ENCODE measurements at regions not wholly inside any gene's neighbourhood (a gene's known extent, or its start where the extent isn't known, plus 50 kb on each side); places are given as distances from the start of the nearest gene placed in this dataset.

GRCh38 chr2:160882906-160883305 is 277.3 kb upstream of the TANK start:
- H3K9me3 Mint-ChIP-seq: peaks cover 7% of the 10 kb centered on the region; the same call in 1 of the 2 replicates
- ChIA-PET POLR2A (no interaction called here), CTCF (no interaction called here)
- no peak overlapping the region for H3K27ac Mint-ChIP-seq
- no peak overlapping the region for H3K4me3 Mint-ChIP-seq
- H3K27me3 Mint-ChIP-seq (ENCODE audit: low read depth): no peaks in the 10 kb centered on the region
- H3K4me1 Mint-ChIP-seq: no peaks in the 10 kb centered on the region
- no peak for DNase-seq (ENCODE audit: low spot score)
- no peak for TF ChIP-seq TEAD4 (CRISPR knock-in tag; IDR thresholded peaks at IDR 0.05)
- TF ChIP-seq ETV6 (CRISPR knock-in tag; IDR thresholded peaks at IDR 0.05): no peak
- TF ChIP-seq ATF6 (CRISPR knock-in tag; IDR thresholded peaks at IDR 0.05): no peak
- TF ChIP-seq ARID4B (CRISPR knock-in tag; IDR thresholded peaks at IDR 0.05; ENCODE audit: borderline replicate concordance): no peak
- TF ChIP-seq ZNF416 (CRISPR knock-in tag; IDR thresholded peaks at IDR 0.05): no peak
- no peak for TF ChIP-seq ZBTB43 (CRISPR knock-in tag; IDR thresholded peaks at IDR 0.05)
- no peak for TF ChIP-seq EMX1 (CRISPR knock-in tag; IDR thresholded peaks at IDR 0.05)
- TF ChIP-seq MYBL2 (CRISPR knock-in tag; IDR thresholded peaks at IDR 0.05): no peak
- no peak for TF ChIP-seq MLX (CRISPR knock-in tag; IDR thresholded peaks at IDR 0.05)
- no peak for TF ChIP-seq NR2C2 (CRISPR knock-in tag; IDR thresholded peaks at IDR 0.05)
- TF ChIP-seq E2F4 (CRISPR knock-in tag; IDR thresholded peaks at IDR 0.05; ENCODE audit: borderline replicate concordance, low read depth): no peak
- H3K36me3 Mint-ChIP-seq: no peaks in the 10 kb centered on the region
- ATAC-seq: no peak

- H3K4me1 Mint-ChIP-seq: no peaks in the 10 kb centered on the region
- H3K36me3 Mint-ChIP-seq: no peaks in the 10 kb centered on the region
- H3K4me3 Mint-ChIP-seq: no peak overlapping the region
- ATAC-seq (no peak), DNase-seq (ENCODE audit: low spot score) (no peak)
- CTCF ChIA-PET: no interaction called here
- peaks cover 7% of the 10 kb centered on the region; the same call in 1 of the 2 replicates for H3K9me3 Mint-ChIP-seq
- H3K27ac Mint-ChIP-seq: no peak overlapping the region
- POLR2A ChIA-PET: no interaction called here
- H3K27me3 Mint-ChIP-seq (ENCODE audit: low read depth): no peaks in the 10 kb centered on the region
- no peak for TF ChIP-seq ESRRA (CRISPR knock-in tag; IDR thresholded peaks at IDR 0.05; ENCODE audit: borderline replicate concordance)
- no peak for TF ChIP-seq ZNF138 (CRISPR knock-in tag; conservative IDR thresholded peaks at IDR 0.05)
- no peak for TF ChIP-seq ZNF281 (CRISPR knock-in tag; IDR thresholded peaks at IDR 0.05)
- TF ChIP-seq ZNF232 (CRISPR knock-in tag; IDR thresholded peaks at IDR 0.05): no peak
- TF ChIP-seq SOX15 (CRISPR knock-in tag; IDR thresholded peaks at IDR 0.05): no peak
- TF ChIP-seq PRRX2 (CRISPR knock-in tag; IDR thresholded peaks at IDR 0.05): no peak
- TF ChIP-seq TEAD4 (CRISPR knock-in tag; IDR thresholded peaks at IDR 0.05): no peak
- no peak for TF ChIP-seq MYBL2 (CRISPR knock-in tag; IDR thresholded peaks at IDR 0.05)
- no peak for TF ChIP-seq FOXP1 (CRISPR knock-in tag; IDR thresholded peaks at IDR 0.05; ENCODE audit: borderline replicate concordance)
- no peak for TF ChIP-seq ARID4B (CRISPR knock-in tag; IDR thresholded peaks at IDR 0.05; ENCODE audit: borderline replicate concordance)
Measured at GRCh38 chr2:160884056-160884455, 276.2 kb upstream of the TANK start.
